Loucy (cell line): ENCODE measurements at regions not wholly inside any gene's neighbourhood (a gene's known extent, or its start where the extent isn't known, plus 50 kb on each side); places are given as distances from the start of the nearest gene placed in this dataset.

Experiments used
- H2AFZ ChIP-seq: fragments of 200-600 bp; sonication (generic); 2 replicates; pipeline ENCODE4 v1.6.0; 2016; ENCODE audit warnings: antibody characterized with exemption, mild to moderate bottlenecking, low read length, moderate library complexity
- H3F3A ChIP-seq: fragments of 200-600 bp; 2 replicates; pipeline ENCODE4 v1.6.0; 2016; ENCODE audit warnings: antibody characterized with exemption, low read depth, mild to moderate bottlenecking
- H3K27me3 ChIP-seq: fragments of 200-600 bp; sonication (generic); 2 replicates; pipeline ENCODE4 v1.6.1; 2014; ENCODE audit warnings: low read length, mild to moderate bottlenecking; ENCODE audit not compliant: insufficient read depth, poor library complexity, severe bottlenecking
- H3K36me3 ChIP-seq: fragments of 200-600 bp; sonication (generic); 2 replicates; pipeline ENCODE4 v1.6.1; 2016; ENCODE audit warnings: low read length; ENCODE audit not compliant: insufficient read depth
- H3K4me1 ChIP-seq: fragments of 200-600 bp; sonication (generic); 2 replicates; pipeline ENCODE4 v1.5.1; 2014; ENCODE audit warnings: low read length, mild to moderate bottlenecking; ENCODE audit not compliant: insufficient read depth, poor library complexity, severe bottlenecking
- H3K4me2 ChIP-seq: fragments of 200-600 bp; sonication (generic); 2 replicates; pipeline ENCODE4 v1.6.0; 2014; ENCODE audit warnings: antibody characterized with exemption, low read length, low read depth, mild to moderate bottlenecking; ENCODE audit not compliant: poor library complexity, severe bottlenecking
- H3K4me3 ChIP-seq: fragments of 200-600 bp; sonication (generic); 2 replicates; pipeline ENCODE4 v1.5.1; 2014; ENCODE audit warnings: low read length, mild to moderate bottlenecking, mixed read lengths; ENCODE audit not compliant: poor library complexity, severe bottlenecking
- H3K79me2 ChIP-seq: fragments of 200-600 bp; sonication (generic); 2 replicates; pipeline ENCODE4 v1.6.1; 2014; ENCODE audit warnings: low read length; ENCODE audit not compliant: insufficient read depth
- H3K9ac ChIP-seq: fragments of 200-600 bp; sonication (generic); 2 replicates; pipeline ENCODE4 v1.6.0; 2014; ENCODE audit warnings: mild to moderate bottlenecking, low read depth, low read length, moderate library complexity; ENCODE audit not compliant: poor library complexity, severe bottlenecking
- H3K9me2 ChIP-seq: fragments of 200-600 bp; sonication (generic); replicated peaks from 2 replicates; pipeline ENCODE4 v1.6.1; 2016; ENCODE audit warnings: low read depth, low read length, mixed read lengths
- H3K9me3 ChIP-seq: fragments of 200-600 bp; sonication (generic); 2 replicates; pipeline ENCODE4 v1.6.1; 2014; ENCODE audit warnings: mild to moderate bottlenecking, antibody characterized with exemption, low read length, low read depth; ENCODE audit not compliant: insufficient read depth
- H4K20me1 ChIP-seq: fragments of 200-600 bp; sonication (generic); 2 replicates; pipeline ENCODE4 v1.6.0; 2014; ENCODE audit warnings: antibody characterized with exemption, low read length, mild to moderate bottlenecking; ENCODE audit not compliant: insufficient read depth, poor library complexity, severe bottlenecking
- EZH2phosphoT487 ChIP-seq: fragments of 200-600 bp; IDR thresholded peaks from 2 replicates; pipeline ENCODE4 v1.6.1; 2018; ENCODE audit warnings: antibody characterized with exemption, mild to moderate bottlenecking, moderate library complexity, borderline replicate concordance
- TF ChIP-seq, protein P1 (sequence below): fragments of 200-600 bp; sonication (generic); conservative IDR thresholded peaks from 2 replicates; pipeline ENCODE4 v1.5.1; 2014; ENCODE audit warnings: mild to moderate bottlenecking, antibody characterized with exemption, low read length

DNA sequence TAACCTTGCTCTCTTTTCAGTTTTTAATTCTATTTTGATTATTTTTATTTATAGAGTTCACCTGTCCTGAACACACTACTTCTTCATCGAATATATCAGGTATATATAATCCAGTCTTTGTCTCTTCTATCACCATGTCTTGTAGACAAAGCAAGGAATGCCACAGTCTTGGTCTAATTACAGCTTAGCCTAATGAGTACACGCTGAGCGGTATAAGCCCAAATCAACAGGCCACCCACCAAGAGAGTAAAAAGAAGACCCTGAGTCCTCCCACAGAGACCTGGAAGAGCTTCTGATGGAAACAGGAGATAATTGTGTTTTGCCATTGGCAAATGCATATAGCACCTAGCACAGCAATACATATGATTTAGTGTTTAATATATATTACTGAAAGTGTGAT lies 68.7 kb upstream of the TCF21 start:
- Histone ChIP-seq H3K4me3 (no peak overlapping the region), H3K9me3 (no peaks in the 10 kb centered on the region), H3K9ac (no peak overlapping the region), H3K36me3 (no peaks in the 10 kb centered on the region), H2AFZ (no peak overlapping the region), H3K27me3 (no peaks in the 10 kb centered on the region), H3F3A (no peaks in the 10 kb centered on the region), H3K4me1 (no peaks in the 10 kb centered on the region), H3K79me2 (no peaks in the 10 kb centered on the region), H4K20me1 (no peaks in the 10 kb centered on the region), H3K4me2 (no peak overlapping the region), H3K9me2 (no peaks in the 10 kb centered on the region)
- no peak for TF ChIP-seq EZH2phosphoT487
- TF ChIP-seq, protein P1, sequence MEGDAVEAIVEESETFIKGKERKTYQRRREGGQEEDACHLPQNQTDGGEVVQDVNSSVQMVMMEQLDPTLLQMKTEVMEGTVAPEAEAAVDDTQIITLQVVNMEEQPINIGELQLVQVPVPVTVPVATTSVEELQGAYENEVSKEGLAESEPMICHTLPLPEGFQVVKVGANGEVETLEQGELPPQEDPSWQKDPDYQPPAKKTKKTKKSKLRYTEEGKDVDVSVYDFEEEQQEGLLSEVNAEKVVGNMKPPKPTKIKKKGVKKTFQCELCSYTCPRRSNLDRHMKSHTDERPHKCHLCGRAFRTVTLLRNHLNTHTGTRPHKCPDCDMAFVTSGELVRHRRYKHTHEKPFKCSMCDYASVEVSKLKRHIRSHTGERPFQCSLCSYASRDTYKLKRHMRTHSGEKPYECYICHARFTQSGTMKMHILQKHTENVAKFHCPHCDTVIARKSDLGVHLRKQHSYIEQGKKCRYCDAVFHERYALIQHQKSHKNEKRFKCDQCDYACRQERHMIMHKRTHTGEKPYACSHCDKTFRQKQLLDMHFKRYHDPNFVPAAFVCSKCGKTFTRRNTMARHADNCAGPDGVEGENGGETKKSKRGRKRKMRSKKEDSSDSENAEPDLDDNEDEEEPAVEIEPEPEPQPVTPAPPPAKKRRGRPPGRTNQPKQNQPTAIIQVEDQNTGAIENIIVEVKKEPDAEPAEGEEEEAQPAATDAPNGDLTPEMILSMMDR: no peak

DNA sequence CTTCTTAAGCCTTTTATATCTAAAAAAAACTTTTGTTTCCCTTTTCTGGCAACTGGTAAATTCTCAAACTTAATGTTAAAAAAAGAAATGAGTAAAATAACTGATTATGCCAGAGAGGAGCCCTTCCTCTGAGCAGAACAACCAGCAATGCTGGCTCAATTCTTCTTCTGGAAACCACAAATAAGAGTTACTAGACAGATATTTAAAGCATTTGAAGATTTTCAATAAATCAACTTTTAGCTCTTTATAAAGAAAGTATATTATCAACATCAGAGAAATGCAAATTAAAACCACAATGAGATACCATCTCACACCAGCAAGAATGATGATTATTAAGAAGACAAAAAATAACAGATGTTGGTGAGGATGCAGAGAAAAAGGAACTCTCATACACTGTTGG lies 61.1 kb upstream of the TCF21 start:
- no peak overlapping the region for H3K4me3 ChIP-seq
- H3K4me1 ChIP-seq: no peaks in the 10 kb centered on the region
- no peaks in the 10 kb centered on the region for H3K9me3 ChIP-seq
- H3K27me3 ChIP-seq: no peaks in the 10 kb centered on the region
- no peaks in the 10 kb centered on the region for H3F3A ChIP-seq
- H3K4me2 ChIP-seq: no peak overlapping the region
- H3K36me3 ChIP-seq: no peaks in the 10 kb centered on the region
- no peaks in the 10 kb centered on the region for H3K9me2 ChIP-seq
- no peak overlapping the region for H3K9ac ChIP-seq
- no peak overlapping the region for H2AFZ ChIP-seq
- no peaks in the 10 kb centered on the region for H4K20me1 ChIP-seq
- TF ChIP-seq, protein P1: no peak
- no peak for TF ChIP-seq EZH2phosphoT487
- H3K79me2 ChIP-seq: no peaks in the 10 kb centered on the region

DNA sequence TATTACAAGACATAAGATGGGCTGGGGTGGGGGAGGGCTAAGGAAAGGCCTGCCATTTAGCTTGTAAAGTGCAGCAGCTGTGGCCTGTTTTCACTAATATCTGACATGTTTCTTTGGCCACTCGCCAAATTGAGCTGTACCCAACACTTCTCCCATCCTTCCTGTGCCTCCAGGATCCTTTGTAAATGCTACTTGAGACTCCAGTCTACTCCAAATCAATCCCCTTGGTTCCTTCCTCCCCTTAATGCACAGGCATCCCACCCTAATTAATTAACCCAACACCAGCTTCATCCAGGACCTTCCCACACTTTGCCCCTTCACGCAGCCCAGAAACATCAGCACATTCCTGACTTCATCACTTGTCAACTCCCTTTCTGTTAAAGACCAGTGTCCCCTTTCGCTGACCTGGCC lies 55.0 kb upstream of the TCF21 start:
- H3K79me2 ChIP-seq: no peaks in the 10 kb centered on the region
- H3F3A ChIP-seq: no peaks in the 10 kb centered on the region
- H4K20me1 ChIP-seq: no peaks in the 10 kb centered on the region
- H3K36me3 ChIP-seq: no peaks in the 10 kb centered on the region
- H3K9me3 ChIP-seq: no peaks in the 10 kb centered on the region
- no peaks in the 10 kb centered on the region for H3K9me2 ChIP-seq
- TF ChIP-seq, protein P1: no peak
- TF ChIP-seq EZH2phosphoT487: no peak
- no peak overlapping the region for H3K4me3 ChIP-seq
- no peaks in the 10 kb centered on the region for H3K4me1 ChIP-seq
- no peaks in the 10 kb centered on the region for H3K27me3 ChIP-seq
- H2AFZ ChIP-seq: no peak overlapping the region
- H3K9ac ChIP-seq: no peak overlapping the region
- H3K4me2 ChIP-seq: no peak overlapping the region
